ENCODE measurements at regions not wholly inside any gene's neighbourhood (a gene's known extent, or its start where the extent isn't known, plus 50 kb on each side); places are given as distances from the start of the nearest gene placed in this dataset.

GRCh38 chr2:16362611-16363010, 303.0 kb downstream of the CYRIA start:
- intact Hi-C loops (cut with DNase I; ENCODE audit: low total_unique reads): no loop called here
- H3K27me3 ChIP-seq: no peaks in the 10 kb centered on the region
- no peak overlapping the region for H3K4me3 ChIP-seq
- H3K36me3 ChIP-seq (ENCODE audit: low read depth, missing control alignments): no peaks in the 10 kb centered on the region
- H3K9me3 ChIP-seq: no peaks in the 10 kb centered on the region
- TF ChIP-seq, protein P1, sequence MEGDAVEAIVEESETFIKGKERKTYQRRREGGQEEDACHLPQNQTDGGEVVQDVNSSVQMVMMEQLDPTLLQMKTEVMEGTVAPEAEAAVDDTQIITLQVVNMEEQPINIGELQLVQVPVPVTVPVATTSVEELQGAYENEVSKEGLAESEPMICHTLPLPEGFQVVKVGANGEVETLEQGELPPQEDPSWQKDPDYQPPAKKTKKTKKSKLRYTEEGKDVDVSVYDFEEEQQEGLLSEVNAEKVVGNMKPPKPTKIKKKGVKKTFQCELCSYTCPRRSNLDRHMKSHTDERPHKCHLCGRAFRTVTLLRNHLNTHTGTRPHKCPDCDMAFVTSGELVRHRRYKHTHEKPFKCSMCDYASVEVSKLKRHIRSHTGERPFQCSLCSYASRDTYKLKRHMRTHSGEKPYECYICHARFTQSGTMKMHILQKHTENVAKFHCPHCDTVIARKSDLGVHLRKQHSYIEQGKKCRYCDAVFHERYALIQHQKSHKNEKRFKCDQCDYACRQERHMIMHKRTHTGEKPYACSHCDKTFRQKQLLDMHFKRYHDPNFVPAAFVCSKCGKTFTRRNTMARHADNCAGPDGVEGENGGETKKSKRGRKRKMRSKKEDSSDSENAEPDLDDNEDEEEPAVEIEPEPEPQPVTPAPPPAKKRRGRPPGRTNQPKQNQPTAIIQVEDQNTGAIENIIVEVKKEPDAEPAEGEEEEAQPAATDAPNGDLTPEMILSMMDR (IDR thresholded peaks at IDR 0.05): no peak
- no peaks in the 10 kb centered on the region for H3K4me1 ChIP-seq
- WGBS, 2 donors: 85 to 90% methylated on average over 4 of the region's 4 CpGs
- no peak for DNase-seq
- no peak overlapping the region for H3K27ac ChIP-seq

- Histone ChIP-seq H3K4me3 (no peak overlapping the region), H3K9me3 (no peaks in the 10 kb centered on the region), H3K36me3 (ENCODE audit: low read depth, missing control alignments) (no peaks in the 10 kb centered on the region), H3K27ac (no peak overlapping the region), H3K27me3 (no peaks in the 10 kb centered on the region), H3K4me1 (no peaks in the 10 kb centered on the region)
- 85 to 86% methylated on average over 9 of the region's 9 CpGs for WGBS, 2 donors
- TF ChIP-seq, protein P1 (IDR thresholded peaks at IDR 0.05): no peak
- no peak for TF ChIP-seq POLR2A (IDR thresholded peaks at IDR 0.05)
- intact Hi-C loops (cut with DNase I; ENCODE audit: low total_unique reads): no loop called here
- no peak for DNase-seq
Measured at GRCh38 chr2:16361261-16361995, 304.2 kb downstream of the CYRIA start.

DNA sequence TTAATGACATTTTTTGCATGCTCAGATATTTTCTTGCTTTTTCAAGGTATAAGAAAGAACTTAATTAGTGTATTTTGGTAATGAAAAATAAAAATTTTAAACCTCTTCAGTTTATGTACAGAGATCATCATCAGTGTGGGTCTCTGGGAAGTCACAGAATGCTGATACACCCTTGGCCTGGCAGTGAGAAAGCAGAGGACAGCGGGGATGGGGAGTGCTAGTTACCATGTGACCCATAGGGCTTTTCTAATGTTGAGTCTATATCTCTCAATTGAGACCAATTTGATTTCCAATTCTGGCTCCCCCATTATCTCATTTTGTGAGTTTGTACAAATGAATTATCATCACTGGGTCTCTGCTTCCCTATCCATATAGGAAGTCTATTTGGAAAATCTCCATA, 305.7 kb downstream of the CYRIA start:
- no peaks in the 10 kb centered on the region for H3K36me3 ChIP-seq (ENCODE audit: low read depth, missing control alignments)
- H3K27me3 ChIP-seq: no peaks in the 10 kb centered on the region
- H3K9me3 ChIP-seq: no peaks in the 10 kb centered on the region
- DNase-seq: no peak
- H3K4me1 ChIP-seq: no peaks in the 10 kb centered on the region
- intact Hi-C loops (cut with DNase I; ENCODE audit: low total_unique reads): no loop called here
- TF ChIP-seq, protein P1 (IDR thresholded peaks at IDR 0.05): no peak
- TF ChIP-seq POLR2A (IDR thresholded peaks at IDR 0.05): no peak
- WGBS, 2 donors: 79 to 84% methylated on average over 1 of the region's 1 CpG
- H3K4me3 ChIP-seq: no peak overlapping the region
- H3K27ac ChIP-seq: no peak overlapping the region

- DNase-seq: no peak
- intact Hi-C loops (cut with DNase I; ENCODE audit: low total_unique reads): no loop called here
- Histone ChIP-seq H3K9me3 (no peaks in the 10 kb centered on the region), H3K4me1 (no peaks in the 10 kb centered on the region), H3K4me3 (no peak overlapping the region), H3K27me3 (no peaks in the 10 kb centered on the region), H3K27ac (no peak overlapping the region), H3K36me3 (ENCODE audit: low read depth, missing control alignments) (no peaks in the 10 kb centered on the region)
- WGBS, 2 donors: 93 to 100% methylated on average over 1 of the region's 1 CpG
- TF ChIP-seq, protein P1 (IDR thresholded peaks at IDR 0.05): no peak
- no peak for TF ChIP-seq POLR2A (IDR thresholded peaks at IDR 0.05)
Measured at GRCh38 chr2:16357188-16357587, 308.4 kb downstream of the CYRIA start.

DNA sequence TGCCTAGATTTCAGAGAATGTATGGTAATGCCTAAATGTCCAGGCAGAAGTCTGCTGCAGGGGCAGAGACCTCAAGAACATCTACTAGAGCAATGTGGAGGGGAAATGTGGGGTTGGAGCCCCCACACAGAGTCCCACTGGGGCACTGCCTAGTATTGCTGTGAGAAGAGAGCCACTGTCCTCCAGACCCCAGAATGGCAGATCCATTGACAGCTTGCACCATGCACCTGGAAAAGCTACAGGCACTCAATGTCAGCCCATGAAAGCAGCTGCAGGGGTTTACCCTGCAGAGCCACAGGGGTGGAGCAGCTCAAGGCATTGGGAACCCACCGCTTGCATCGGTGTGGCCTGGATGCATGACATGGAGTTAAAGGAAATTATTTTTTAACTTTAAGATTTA, 314.1 kb downstream of the CYRIA start:
- intact Hi-C loops (cut with DNase I; ENCODE audit: low total_unique reads): no loop called here
- no peaks in the 10 kb centered on the region for H3K27me3 ChIP-seq
- DNase-seq: no peak

More for the DNA sequence above, 314.1 kb downstream of the CYRIA start:
- no peak for TF ChIP-seq POLR2A (IDR thresholded peaks at IDR 0.05)
- TF ChIP-seq, protein P1 (IDR thresholded peaks at IDR 0.05): no peak
- no peak overlapping the region for H3K4me3 ChIP-seq
- no peak overlapping the region for H3K27ac ChIP-seq
- H3K36me3 ChIP-seq (ENCODE audit: low read depth, missing control alignments): no peaks in the 10 kb centered on the region
- 80 to 100% methylated on average over 2 of the region's 2 CpGs for WGBS, 2 donors
- no peaks in the 10 kb centered on the region for H3K9me3 ChIP-seq
- H3K4me1 ChIP-seq: no peaks in the 10 kb centered on the region
